OCI-M1 (cell line): ENCODE measurements at regions not wholly inside any gene's neighbourhood (a gene's known extent, or its start where the extent isn't known, plus 50 kb on each side); places are given as distances from the start of the nearest gene placed in this dataset.
A peak's percentile ranks its signal among the peaks of the same experiment; 100 is the strongest.

Experiments
- DNase-seq: peaks from one replicate; lab custom pipeline; 2025; lab: John Stamatoyannopoulos, UW

- no peak for DNase-seq
Observed at GRCh38 chr2:66794551-66794950, 359.6 kb downstream of the MEIS1 start.

GRCh38 chr2:66802877-66803276 lies 368.0 kb downstream of the MEIS1 start:
- no peak for DNase-seq

- DNase-seq: no peak
Observed at GRCh38 chr2:66803726-66804125, 368.8 kb downstream of the MEIS1 start.

GRCh38 chr2:66805016-66805865 lies 370.3 kb downstream of the MEIS1 start:
- no peak for DNase-seq

GRCh38 chr2:66805968-66806367 lies 371.0 kb downstream of the MEIS1 start:
- DNase-seq: no peak

- DNase-seq: no peak
Observed at GRCh38 chr2:66813525-66813924, 378.6 kb downstream of the MEIS1 start.

GRCh38 chr2:66813976-66814375 lies 379.1 kb downstream of the MEIS1 start:
- no peak for DNase-seq

- DNase-seq: no peak
Observed at GRCh38 chr2:66814916-66815315, 380.0 kb downstream of the MEIS1 start.

- DNase-seq: no peak
Observed at GRCh38 chr2:66815886-66816285, 381.0 kb downstream of the MEIS1 start.

- no peak for DNase-seq
Observed at GRCh38 chr2:66821168-66821567, 386.2 kb downstream of the MEIS1 start.

GRCh38 chr2:66822186-66822585 lies 387.3 kb downstream of the MEIS1 start:
- DNase-seq: no peak

- DNase-seq: no peak
Observed at GRCh38 chr2:66824926-66825325, 390.0 kb downstream of the MEIS1 start.

GRCh38 chr2:66827851-66828250 lies 392.9 kb downstream of the MEIS1 start:
- DNase-seq: no peak

GRCh38 chr2:66828876-66829275 lies 394.0 kb downstream of the MEIS1 start:
- no peak for DNase-seq

- DNase-seq: no peak
Observed at GRCh38 chr2:66830881-66831280, 396.0 kb downstream of the MEIS1 start.

- no peak for DNase-seq
Observed at GRCh38 chr2:66832646-66833435, 397.9 kb downstream of the MEIS1 start.

- DNase-seq: no peak
Observed at GRCh38 chr2:66834859-66835258, 399.9 kb downstream of the MEIS1 start.

- no peak for DNase-seq
Observed at GRCh38 chr2:66836851-66837250, 401.9 kb downstream of the MEIS1 start.

- DNase-seq: no peak
Observed at GRCh38 chr2:66839551-66840320, 404.8 kb downstream of the MEIS1 start.

- DNase-seq: peak; percentile 0
Observed at GRCh38 chr2:66840321-66841002, 405.5 kb downstream of the MEIS1 start.

GRCh38 chr2:66843847-66844246 lies 408.9 kb downstream of the MEIS1 start:
- DNase-seq: no peak

GRCh38 chr2:66845307-66845706 lies 410.4 kb downstream of the MEIS1 start:
- DNase-seq: no peak
